ENCODE measurements at regions not wholly inside any gene's neighbourhood (a gene's known extent, or its start where the extent isn't known, plus 50 kb on each side); places are given as distances from the start of the nearest gene placed in this dataset.

DNA sequence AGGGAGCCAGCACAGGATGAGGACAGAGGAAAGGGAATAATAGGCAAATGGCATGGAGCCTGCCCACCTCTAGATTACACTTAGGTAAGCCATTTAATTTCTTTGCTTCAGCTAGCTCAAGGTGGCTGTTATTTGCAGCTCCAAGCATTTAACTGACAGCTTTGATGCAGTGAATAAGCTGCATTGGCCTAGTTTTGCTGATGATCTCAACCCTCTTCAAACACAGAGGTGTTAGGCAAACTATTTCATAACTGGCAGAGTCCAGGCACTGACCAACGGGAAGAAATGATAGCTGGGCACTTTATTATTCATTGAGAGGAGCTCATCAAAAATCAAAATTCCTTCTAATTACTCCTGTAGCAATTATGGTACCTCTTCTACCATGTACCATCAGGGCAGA lies 317.4 kb downstream of the BMPER start:
- no peak overlapping the region for H2BK120ac ChIP-seq (ENCODE audit: low read depth, low read length, poor library complexity, severe bottlenecking)
- no peak overlapping the region for H3K18ac ChIP-seq (ENCODE audit: insufficient read length, low read depth, low read length)
- no peak overlapping the region; a peak in 1 of 7 replicates for H3K27ac Mint-ChIP-seq
- H3K4me3 Mint-ChIP-seq, result no peak overlapping the region
- peaks cover 0 to 3% (median 0%) of the 10 kb centered on the region in 3 experiments; a peak in 3 of 7 replicates for H3K36me3 Mint-ChIP-seq (ENCODE audit: insufficient read depth in 1 of 3, low read depth in 3 of 3)
- H2BK15ac ChIP-seq (ENCODE audit: low read depth, low read length), result no peak overlapping the region
- H4K5ac ChIP-seq (ENCODE audit: insufficient read length, low read depth, low read length), result no peak overlapping the region
- no peak overlapping the region for H3K27ac ChIP-seq (ENCODE audit: insufficient read length, low read depth, low read length)
- H3K14ac ChIP-seq (ENCODE audit: insufficient read depth, low read length), result no peak overlapping the region
- H3K27me3 Mint-ChIP-seq (ENCODE audit: low read depth), result peaks cover 2% of the 10 kb centered on the region; the same call in 1 of the 2 replicates
- H3K9me3 ChIP-seq (ENCODE audit: control insufficient read depth, low read depth, low read length), result no peaks in the 10 kb centered on the region
- peaks cover 32 to 48% of the 10 kb centered on the region in 2 experiments for H3K4me1 Mint-ChIP-seq
- H3K9me3 Mint-ChIP-seq, result no peaks in the 10 kb centered on the region
- no peak overlapping the region for H3T11ph ChIP-seq (ENCODE audit: low read length)
- peaks cover 2% of the 10 kb centered on the region for H4K20me1 ChIP-seq (ENCODE audit: control insufficient read depth, insufficient read depth, insufficient read length)
- H3K27me3 ChIP-seq (ENCODE audit: insufficient read depth, low read length), result no peaks in the 10 kb centered on the region
- WGBS (ENCODE audit: extremely low coverage, insufficient read length, low lambda C conversion rate), result no CpG with 5 or more reads among the region's 1 CpG
- no peaks in the 10 kb centered on the region for H3K23me2 ChIP-seq (ENCODE audit: insufficient read length, low read depth, low read length, poor library complexity, severe bottlenecking)
- no peaks in the 10 kb centered on the region for H3K79me1 ChIP-seq (ENCODE audit: insufficient read depth, low read depth, low read length, poor library complexity, severe bottlenecking)
- no peak overlapping the region for H3K23ac ChIP-seq (ENCODE audit: insufficient read length, low read depth, low read length)
- no peak overlapping the region for H3K9ac ChIP-seq (ENCODE audit: extremely low read depth, insufficient read length, low read length)
- DNase-seq, result no peak
- no peak overlapping the region for H3K56ac ChIP-seq (ENCODE audit: insufficient read length, low read depth, low read length)
- H2BK12ac ChIP-seq (ENCODE audit: insufficient read length, low read depth, low read length), result no peak overlapping the region
- no peak overlapping the region for H3K4me2 ChIP-seq (ENCODE audit: insufficient read depth, insufficient read length, low read length)
- no peak overlapping the region for H2AFZ ChIP-seq (ENCODE audit: low read length)
- no peak overlapping the region for H2BK20ac ChIP-seq (ENCODE audit: low read depth, low read length, poor library complexity, severe bottlenecking)
- H4K91ac ChIP-seq (ENCODE audit: insufficient read length, low read depth, low read length), result no peak overlapping the region
- H2AK5ac ChIP-seq (ENCODE audit: insufficient read length, low read length), result no peak overlapping the region
- no peak overlapping the region for H3K4ac ChIP-seq (ENCODE audit: low read depth, low read length)
- H3K4me1 ChIP-seq (ENCODE audit: insufficient read depth, low read length), result peaks cover 7% of the 10 kb centered on the region; the same call in 1 of the 2 replicates
- TF ChIP-seq, protein P1, sequence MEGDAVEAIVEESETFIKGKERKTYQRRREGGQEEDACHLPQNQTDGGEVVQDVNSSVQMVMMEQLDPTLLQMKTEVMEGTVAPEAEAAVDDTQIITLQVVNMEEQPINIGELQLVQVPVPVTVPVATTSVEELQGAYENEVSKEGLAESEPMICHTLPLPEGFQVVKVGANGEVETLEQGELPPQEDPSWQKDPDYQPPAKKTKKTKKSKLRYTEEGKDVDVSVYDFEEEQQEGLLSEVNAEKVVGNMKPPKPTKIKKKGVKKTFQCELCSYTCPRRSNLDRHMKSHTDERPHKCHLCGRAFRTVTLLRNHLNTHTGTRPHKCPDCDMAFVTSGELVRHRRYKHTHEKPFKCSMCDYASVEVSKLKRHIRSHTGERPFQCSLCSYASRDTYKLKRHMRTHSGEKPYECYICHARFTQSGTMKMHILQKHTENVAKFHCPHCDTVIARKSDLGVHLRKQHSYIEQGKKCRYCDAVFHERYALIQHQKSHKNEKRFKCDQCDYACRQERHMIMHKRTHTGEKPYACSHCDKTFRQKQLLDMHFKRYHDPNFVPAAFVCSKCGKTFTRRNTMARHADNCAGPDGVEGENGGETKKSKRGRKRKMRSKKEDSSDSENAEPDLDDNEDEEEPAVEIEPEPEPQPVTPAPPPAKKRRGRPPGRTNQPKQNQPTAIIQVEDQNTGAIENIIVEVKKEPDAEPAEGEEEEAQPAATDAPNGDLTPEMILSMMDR (conservative IDR thresholded peaks at IDR 0.05), result no peak
- no peak overlapping the region for H2BK5ac ChIP-seq (ENCODE audit: insufficient read length, low read length)
- no peaks in the 10 kb centered on the region for H3K79me2 ChIP-seq (ENCODE audit: insufficient read depth, low read length)
- no peak overlapping the region for H4K8ac ChIP-seq (replicated peaks; ENCODE audit: insufficient read length, low read depth, low read length)

Data from H9 (cell line).